HepG2 (cell line): ENCODE measurements at regions not wholly inside any gene's neighbourhood (a gene's known extent, or its start where the extent isn't known, plus 50 kb on each side); places are given as distances from the start of the nearest gene placed in this dataset.

Experiments
- ATAC-seq: fragments of 200-7000 bp; cut with Tn5 transposase; 3 replicates; pipeline ENCODE4 v1.9.1; 2020; ENCODE audit warnings: mild to moderate bottlenecking, moderate library complexity
- BruUV-seq: library from RNA; stranded (reverse); fragments of 400-500 nt; replicated peaks from 2 replicates; lab custom pipeline; 2021; lab: Mats Ljungman, UMichigan
- CTCF ChIA-PET: fragments of 300-600 bp; formaldehyde crosslinking; extraction: SDS; loops from one replicate; lab custom pipeline; 2021; ENCODE audit warnings: low total read pairs, inconsistent platforms, low intra/inter-chr PET ratio; lab: Yijun Ruan, JAX
- POLR2A ChIA-PET: fragments of 350-600 bp; sonication (Branson Sonifier 250); formaldehyde crosslinking; loops from one replicate; lab custom pipeline; 2020; ENCODE audit warnings: antibody characterized with exemption, inconsistent platforms; lab: Yijun Ruan, JAX
- DNase-seq: peaks from one replicate; pipeline ENCODE4 v3.0.0-alpha.2; 2015; ENCODE audit warnings: low spot score
- FAIRE-seq: peaks from 3 replicates; lab custom pipeline; 2011; peaks lifted over from hg19 to GRCh38; lab: Jason Lieb, UNC
- H2AFZ ChIP-seq: one replicate; pipeline ENCODE4 v1.6.1; 2011; ENCODE audit warnings: low read length, inconsistent platforms
- H3K27ac ChIP-seq: fragments of 300-600 bp; 3 replicates; pipeline ENCODE4 v1.8.0; 2011; ENCODE audit warnings: mixed run types, mild to moderate bottlenecking, mixed read lengths, low read length, inconsistent platforms; ENCODE audit not compliant: insufficient read depth; ENCODE audit errors: extremely low read length
- H3K27me3 ChIP-seq, 2 experiments: fragments of 200-600 bp in 1 of 2; 2 replicates in 1 of 2; 3 replicates in 1 of 2; pipeline versions ENCODE4 v1.6.0 to v1.8.0; 2011; ENCODE audit warnings: low read length in 2 of 2, mild to moderate bottlenecking in 2 of 2, moderate library complexity in 2 of 2, inconsistent platforms in 1 of 2; ENCODE audit not compliant: insufficient read depth in 2 of 2, control insufficient read depth in 1 of 2
- H3K36me3 ChIP-seq, 2 experiments: fragments of 200-600 bp in 1 of 2; replicated peaks in 1 of 2; 2 replicates in 1 of 2; 3 replicates in 1 of 2; pipeline versions ENCODE4 v1.5.1 to v1.8.0; 2011; ENCODE audit warnings: low read length in 2 of 2, inconsistent platforms in 1 of 2; ENCODE audit not compliant: insufficient read depth in 2 of 2, control insufficient read depth in 1 of 2
- H3K4me1 ChIP-seq: 2 replicates; pipeline ENCODE4 v1.5.1; 2012; ENCODE audit warnings: low read length, inconsistent platforms; ENCODE audit not compliant: insufficient read depth
- H3K4me2 ChIP-seq: 2 replicates; pipeline ENCODE4 v1.6.0; 2011; ENCODE audit warnings: low read depth, low read length, inconsistent platforms
- H3K4me3 ChIP-seq, 3 experiments: fragments of 200-600 bp in 1 of 3; sonication (generic), shearing (Covaris generic) in 1 of 3; replicated peaks in 1 of 3; 2 replicates each; pipeline ENCODE4 v1.5.1; 2011 to 2016; ENCODE audit warnings: low read length in 3 of 3, inconsistent platforms in 2 of 3, low read depth in 2 of 3, mild to moderate bottlenecking in 2 of 3, control low read depth in 1 of 3, mixed read lengths in 1 of 3; ENCODE audit not compliant: insufficient read depth in 1 of 3
- H3K79me2 ChIP-seq: one replicate; pipeline ENCODE4 v1.6.1; 2011; ENCODE audit warnings: low read length, inconsistent platforms; ENCODE audit not compliant: insufficient read depth
- H3K9ac ChIP-seq: 2 replicates; pipeline ENCODE4 v1.6.0; 2011; ENCODE audit warnings: mild to moderate bottlenecking, low read depth, low read length, inconsistent platforms; ENCODE audit not compliant: insufficient read depth
- H3K9me3 ChIP-seq: 2 replicates; pipeline ENCODE4 v1.5.1; 2012; ENCODE audit warnings: mild to moderate bottlenecking, low read length
- H4K20me1 ChIP-seq: 2 replicates; pipeline ENCODE4 v1.6.0; 2011; ENCODE audit warnings: inconsistent platforms, mild to moderate bottlenecking, low read length, moderate library complexity; ENCODE audit not compliant: insufficient read depth
- CHD2 ChIP-seq: IDR thresholded peaks from 2 replicates; pipeline ENCODE4 v1.6.1; 2011; ENCODE audit warnings: low read depth, low read length, improper control_type of control experiment
- DMTF1 ChIP-seq: sonication (generic); formaldehyde crosslinking; IDR thresholded peaks from 2 replicates; pipeline ENCODE4 v1.4.0; 2020; ENCODE audit warnings: mild to moderate bottlenecking, missing genetic modification reagents
- NR2C2 ChIP-seq: sonication (generic); formaldehyde crosslinking; IDR thresholded peaks from 2 replicates; pipeline ENCODE4 v1.4.0; 2020; ENCODE audit warnings: missing genetic modification reagents, mild to moderate bottlenecking, moderate library complexity, borderline replicate concordance
- USF2 ChIP-seq, 2 experiments: sonication (generic) in 1 of 2; formaldehyde crosslinking in 1 of 2; IDR thresholded peaks; 2 replicates each; pipeline versions ENCODE4 v1.5.1 to v1.6.1; 2011 to 2020; ENCODE audit warnings: borderline replicate concordance in 1 of 2, low read depth in 1 of 2, low read length in 1 of 2, mild to moderate bottlenecking in 1 of 2, missing genetic modification reagents in 1 of 2, moderate library complexity in 1 of 2
- ZBTB37 ChIP-seq: sonication (generic); formaldehyde crosslinking; IDR thresholded peaks from 2 replicates; pipeline ENCODE4 v1.4.0; 2020; ENCODE audit warnings: mild to moderate bottlenecking, missing genetic modification reagents
- ZFP62 ChIP-seq: sonication (generic); formaldehyde crosslinking; IDR thresholded peaks from 2 replicates; pipeline ENCODE4 v1.4.0; 2020; ENCODE audit warnings: missing genetic modification reagents
- ZKSCAN5 ChIP-seq: sonication (generic); formaldehyde crosslinking; IDR thresholded peaks from 2 replicates; pipeline ENCODE4 v1.5.1; 2020; ENCODE audit warnings: mild to moderate bottlenecking, missing genetic modification reagents
- ZNF275 ChIP-seq: sonication (generic); formaldehyde crosslinking; IDR thresholded peaks from 2 replicates; pipeline ENCODE4 v1.8.0; 2022; ENCODE audit warnings: missing genetic modification reagents, mild to moderate bottlenecking, inconsistent platforms, borderline replicate concordance
- ZNF331 ChIP-seq: sonication (generic); formaldehyde crosslinking; IDR thresholded peaks from 2 replicates; pipeline ENCODE4 v1.4.0; 2020; ENCODE audit warnings: missing genetic modification reagents
- ZNF333 ChIP-seq: sonication (generic); formaldehyde crosslinking; IDR thresholded peaks from 2 replicates; pipeline ENCODE4 v1.4.0; 2020; ENCODE audit warnings: mild to moderate bottlenecking, missing genetic modification reagents, borderline replicate concordance
- ZNF484 ChIP-seq: sonication (generic); formaldehyde crosslinking; IDR thresholded peaks from 2 replicates; pipeline ENCODE4 v1.5.1; 2020; ENCODE audit warnings: mild to moderate bottlenecking, low read depth, missing genetic modification reagents, borderline replicate concordance
- ZNF577 ChIP-seq: sonication (generic); formaldehyde crosslinking; IDR thresholded peaks from 2 replicates; pipeline ENCODE4 v1.4.0; 2020; ENCODE audit warnings: mild to moderate bottlenecking, low read depth, missing genetic modification reagents, borderline replicate concordance
- ZNF589 ChIP-seq: sonication (generic); formaldehyde crosslinking; conservative IDR thresholded peaks from 2 replicates; pipeline ENCODE4 v1.8.0; 2022; ENCODE audit warnings: mild to moderate bottlenecking, moderate library complexity, missing genetic modification reagents
- WGBS: methylation state at CpG from one replicate; pipeline ENCODE4 v1.1.6; 2017; ENCODE audit warnings: low lambda C conversion rate; 5-methylcytosine and 5-hydroxymethylcytosine counted together
- in situ Hi-C: cut with HindIII; loops from 2 replicates; pipeline ENCODE4 v1.10.0; 2017; ENCODE audit warnings: low pct_unique_long_range_greater_than_20kb; ENCODE audit not compliant: extremely low pct_ligation_motif_present
- intact Hi-C: fragments of 100-400 bp; cut with micrococcal nuclease; formaldehyde crosslinking; loops from one replicate; pipeline ENCODE4 v1.10.0; 2022; ENCODE audit not compliant: unreplicated experiment

GRCh38 chr20:58086763-58087561, 141.5 kb downstream of the ANKRD60 start (continued):
- TF ChIP-seq USF2 (IDR thresholded peaks at IDR 0.05; ENCODE audit: low read depth, low read length): no peak
- TF ChIP-seq USF2 (CRISPR knock-in tag; IDR thresholded peaks at IDR 0.05; ENCODE audit: borderline replicate concordance): no peak
- TF ChIP-seq, all 625 proteins: peak for 11

GRCh38 chr20:58084966-58085365, 143.5 kb downstream of the ANKRD60 start:
- Histone ChIP-seq H3K27me3 (peaks cover 0 to 14% of the 10 kb centered on the region in 2 experiments; a peak in 3 of 5 replicates), H4K20me1 (no peaks in the 10 kb centered on the region), H3K9ac (no peak overlapping the region), H3K27ac (no peak overlapping the region), H3K36me3 (no peaks in the 10 kb centered on the region), H3K4me2 (no peak overlapping the region), H2AFZ (no peak overlapping the region), H3K9me3 (no peaks in the 10 kb centered on the region), H3K4me1 (no peaks in the 10 kb centered on the region), H3K79me2 (no peaks in the 10 kb centered on the region), H3K4me3 (no peak overlapping the region)
- no peak for DNase-seq
- FAIRE-seq: no peak
- POLR2A ChIA-PET: no interaction called here
- intact Hi-C loops: loop anchor here (5.0 kb wide), 1 partner anchor 573 kb away; no protein-coding TSS in a partner anchor
- CTCF ChIA-PET: no interaction called here
- in situ Hi-C loops: loop anchor here (5.0 kb wide), 1 partner anchor 428 kb away; no protein-coding TSS in a partner anchor
- no peak for ATAC-seq
- no TSS peak for BruUV-seq
- 48% methylated on average over 6 of the region's 6 CpGs for WGBS
- TF ChIP-seq ZKSCAN5 (CRISPR knock-in tag): no peak
- no peak for TF ChIP-seq ZNF589 (CRISPR knock-in tag)
- no peak for TF ChIP-seq NR2C2 (CRISPR knock-in tag)
- no peak for TF ChIP-seq ZNF331 (CRISPR knock-in tag)
- no peak for TF ChIP-seq ZNF577
- no peak for TF ChIP-seq ZFP62
- TF ChIP-seq ZNF484 (CRISPR knock-in tag): no peak
- no peak for TF ChIP-seq ZBTB37 (CRISPR knock-in tag)
- no peak for TF ChIP-seq DMTF1 (CRISPR knock-in tag)
- no peak for TF ChIP-seq CHD2
- TF ChIP-seq ZNF333 (CRISPR knock-in tag): no peak
- TF ChIP-seq ZNF275: no peak
